ENCODE measurements at regions not wholly inside any gene's neighbourhood (a gene's known extent, or its start where the extent isn't known, plus 50 kb on each side); places are given as distances from the start of the nearest gene placed in this dataset.

DNA sequence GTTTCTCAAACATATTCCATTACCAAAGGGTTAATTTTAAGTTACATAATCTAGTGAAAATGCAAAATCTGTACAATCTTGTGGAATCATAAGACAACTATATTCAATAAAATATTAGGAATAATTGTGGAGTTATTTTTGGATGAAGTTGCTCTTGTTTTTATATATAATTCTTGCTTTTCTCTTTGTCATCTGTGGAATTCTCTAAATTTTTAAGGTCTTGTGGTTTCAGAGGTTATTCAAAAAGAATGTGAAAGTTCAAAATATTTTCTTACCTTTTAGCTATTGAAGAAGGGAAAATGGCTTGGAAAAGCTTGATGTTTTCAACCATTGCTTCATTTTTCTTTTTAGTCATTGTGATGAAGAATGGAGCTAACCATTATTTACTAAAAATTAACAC lies 552.1 kb downstream of the TFEC start:
- Histone ChIP-seq H3K27ac (no peak overlapping the region), H3K79me2 (ENCODE audit: low read depth) (no peaks in the 10 kb centered on the region), H3K36me3 (no peaks in the 10 kb centered on the region), H3K4me3 (no peak overlapping the region), H2AFZ (replicated peaks) (no peak overlapping the region), H4K20me1 (ENCODE audit: low read depth) (peaks cover 11% of the 10 kb centered on the region), H3K4me2 (no peak overlapping the region), H3K9ac (no peak overlapping the region), H3K4me1 (peaks cover 12% of the 10 kb centered on the region), H3K9me3 (ENCODE audit: low read depth) (no peaks in the 10 kb centered on the region), H3K27me3 (peaks cover 45% of the 10 kb centered on the region), H3F3A (ENCODE audit: low read depth) (peaks cover 7% of the 10 kb centered on the region)
- H3K27ac Mint-ChIP-seq = no peak overlapping the region
- no peak for TF ChIP-seq EZH2 (IDR thresholded peaks at IDR 0.05)
- no peak for TF ChIP-seq CTCF (IDR thresholded peaks at IDR 0.05)
- no peak for TF ChIP-seq EZH2phosphoT487 (IDR thresholded peaks at IDR 0.05)
- DNase-seq (ENCODE audit: low spot score) = no peak
- H3K4me1 Mint-ChIP-seq = peaks cover 17% of the 10 kb centered on the region
- no peak overlapping the region for H3K4me3 Mint-ChIP-seq
- no peaks in the 10 kb centered on the region for H3K36me3 Mint-ChIP-seq
- no peaks in the 10 kb centered on the region for H3K9me3 Mint-ChIP-seq
- H3K27me3 Mint-ChIP-seq (ENCODE audit: insufficient read depth, low read depth) = peaks cover 2% of the 10 kb centered on the region

DNA sequence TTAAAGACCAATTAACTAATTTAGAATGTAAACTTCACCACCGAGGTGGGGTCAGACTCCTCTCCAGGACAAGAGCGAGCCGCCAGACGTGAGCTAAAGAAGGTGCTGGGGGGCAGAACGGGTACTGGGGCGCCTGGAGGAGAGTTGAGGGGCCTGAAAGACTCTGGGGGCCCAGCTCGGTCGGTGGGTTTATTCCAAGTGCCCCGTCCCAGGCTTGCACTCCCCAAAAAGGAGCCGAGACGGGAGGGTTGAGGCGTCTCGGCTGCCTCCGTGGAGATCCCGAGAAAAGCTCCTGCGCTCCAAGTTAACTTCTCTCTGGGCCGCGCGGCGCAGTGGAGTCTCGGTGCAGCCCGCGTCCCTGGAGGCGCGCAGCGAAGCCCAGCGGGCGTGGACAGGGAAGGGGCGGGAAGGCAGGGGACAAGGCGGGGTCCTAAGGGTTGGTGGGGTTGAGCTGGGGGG lies 553.3 kb downstream of the TFEC start:
- Histone ChIP-seq H3K36me3 (no peaks in the 10 kb centered on the region), H3K9me3 (ENCODE audit: low read depth) (no peaks in the 10 kb centered on the region), H3K79me2 (ENCODE audit: low read depth) (no peaks in the 10 kb centered on the region), H3F3A (ENCODE audit: low read depth) (peaks cover 7% of the 10 kb centered on the region), H3K27me3 (peaks cover 45% of the 10 kb centered on the region), H3K4me2 (peak overlapping the region; percentile 94), H2AFZ (replicated peaks) (peak overlapping the region; percentile 77), H3K4me1 (peaks cover 12% of the 10 kb centered on the region), H3K9ac (no peak overlapping the region), H3K27ac (no peak overlapping the region), H4K20me1 (ENCODE audit: low read depth) (peaks cover 11% of the 10 kb centered on the region), H3K4me3 (peak overlapping the region; percentile 49)
- DNase-seq (ENCODE audit: low spot score) = peak; percentile 77
- peaks cover 17% of the 10 kb centered on the region for H3K4me1 Mint-ChIP-seq
- peak overlapping the region; percentile 92 for H3K27ac Mint-ChIP-seq
- no peaks in the 10 kb centered on the region for H3K36me3 Mint-ChIP-seq
- H3K4me3 Mint-ChIP-seq = peak overlapping the region; percentile 88
- peaks cover 2% of the 10 kb centered on the region for H3K27me3 Mint-ChIP-seq (ENCODE audit: insufficient read depth, low read depth)
- TF ChIP-seq EZH2phosphoT487 (IDR thresholded peaks at IDR 0.05) (no peak), CTCF (IDR thresholded peaks at IDR 0.05) (no peak), EZH2 (IDR thresholded peaks at IDR 0.05) (no peak)
- H3K9me3 Mint-ChIP-seq = no peaks in the 10 kb centered on the region

DNA sequence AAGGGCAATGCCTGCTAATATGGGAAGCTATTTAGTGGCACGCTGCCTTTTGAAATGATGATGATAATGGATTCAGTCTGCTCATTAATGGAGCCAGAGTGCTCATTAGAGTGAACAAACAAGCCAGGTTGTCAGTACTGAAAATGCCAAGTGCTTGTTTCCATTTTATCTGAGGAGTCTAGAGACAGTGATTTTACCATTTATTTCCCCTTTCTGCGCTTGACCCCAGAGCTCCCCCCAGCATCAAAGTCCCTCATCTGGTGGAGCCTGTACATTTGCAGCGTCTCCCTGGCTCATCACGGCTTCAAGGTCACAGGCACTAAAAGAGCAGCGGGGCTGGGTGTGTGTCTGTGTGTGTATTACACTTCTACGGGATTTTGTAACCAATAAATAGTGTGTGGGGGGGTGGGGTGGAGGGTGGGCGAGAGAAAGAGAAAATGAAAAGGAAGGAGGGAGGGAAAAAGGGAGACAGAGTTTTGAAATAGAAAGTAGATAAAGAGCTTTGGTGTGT lies 553.8 kb downstream of the TFEC start:
- Histone ChIP-seq H3K4me2 (peak overlapping the region; percentile 94), H3K9me3 (ENCODE audit: low read depth) (no peaks in the 10 kb centered on the region), H2AFZ (replicated peaks) (no peak overlapping the region), H4K20me1 (ENCODE audit: low read depth) (peaks cover 11% of the 10 kb centered on the region), H3K4me1 (peaks cover 12% of the 10 kb centered on the region), H3K27me3 (peaks cover 45% of the 10 kb centered on the region), H3F3A (ENCODE audit: low read depth) (peaks cover 7% of the 10 kb centered on the region), H3K79me2 (ENCODE audit: low read depth) (no peaks in the 10 kb centered on the region), H3K36me3 (no peaks in the 10 kb centered on the region), H3K9ac (no peak overlapping the region), H3K4me3 (peak overlapping the region; percentile 49), H3K27ac (no peak overlapping the region)
- peak; percentile 50 for DNase-seq (ENCODE audit: low spot score)
- peak overlapping the region; percentile 88 for H3K4me3 Mint-ChIP-seq
- H3K27me3 Mint-ChIP-seq (ENCODE audit: insufficient read depth, low read depth) = peaks cover 2% of the 10 kb centered on the region
- H3K27ac Mint-ChIP-seq = peak overlapping the region; percentile 92
- no peaks in the 10 kb centered on the region for H3K9me3 Mint-ChIP-seq
- peaks cover 17% of the 10 kb centered on the region for H3K4me1 Mint-ChIP-seq
- no peak for TF ChIP-seq EZH2phosphoT487 (IDR thresholded peaks at IDR 0.05)
- TF ChIP-seq EZH2 (IDR thresholded peaks at IDR 0.05) = no peak
- H3K36me3 Mint-ChIP-seq = no peaks in the 10 kb centered on the region

DNA sequence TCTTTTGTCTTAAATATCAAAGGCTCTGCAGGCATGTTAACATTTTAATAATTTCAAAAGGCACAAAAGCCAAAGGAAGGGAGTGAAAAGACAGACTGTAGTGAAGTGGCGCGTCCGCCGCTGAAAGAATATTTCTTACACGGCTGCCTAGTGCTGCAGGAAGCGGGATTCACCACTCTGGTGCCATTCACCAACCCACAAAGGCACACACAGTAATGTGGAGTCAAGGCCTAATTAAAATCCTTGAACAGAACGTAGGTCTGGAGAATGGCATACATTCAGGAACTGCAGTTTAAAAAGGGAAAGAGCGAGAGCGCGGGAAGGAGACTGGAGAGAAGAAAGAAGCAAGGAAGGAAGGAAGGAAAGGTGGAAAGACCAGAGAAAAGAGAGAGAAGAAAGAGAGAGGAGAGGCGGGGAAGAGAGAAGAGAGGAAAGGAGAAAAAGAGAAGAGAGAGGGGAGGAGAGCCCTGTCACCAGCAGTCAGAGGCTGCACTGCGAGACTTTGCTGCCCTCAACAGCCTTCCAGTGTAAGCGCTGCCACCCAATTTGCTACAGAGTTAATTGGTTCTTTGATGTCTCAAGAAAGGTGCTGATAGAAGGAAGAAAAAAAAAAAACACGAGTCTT lies 554.0 kb downstream of the MDFIC start:
- no peak overlapping the region for H3K9ac ChIP-seq
- no peaks in the 10 kb centered on the region for H3K9me3 Mint-ChIP-seq
- no peak overlapping the region for H2AFZ ChIP-seq (replicated peaks)
- H3K27me3 Mint-ChIP-seq (ENCODE audit: insufficient read depth, low read depth) = peaks cover 2% of the 10 kb centered on the region
- peak overlapping the region; percentile 8 for H3K4me3 Mint-ChIP-seq
- H3K4me1 Mint-ChIP-seq = peaks cover 17% of the 10 kb centered on the region
- H3K4me3 ChIP-seq = peak overlapping the region; percentile 49
- peak; percentile 70 for DNase-seq (ENCODE audit: low spot score)
- no peaks in the 10 kb centered on the region for H3K36me3 ChIP-seq
- no peaks in the 10 kb centered on the region for H3K36me3 Mint-ChIP-seq
- no peaks in the 10 kb centered on the region for H3K79me2 ChIP-seq (ENCODE audit: low read depth)
- H4K20me1 ChIP-seq (ENCODE audit: low read depth) = peaks cover 11% of the 10 kb centered on the region
- H3K27me3 ChIP-seq = peaks cover 45% of the 10 kb centered on the region
- H3K4me1 ChIP-seq = peaks cover 12% of the 10 kb centered on the region
- H3K27ac Mint-ChIP-seq = peak overlapping the region; percentile 2
- no peak overlapping the region for H3K27ac ChIP-seq
- TF ChIP-seq EZH2 (IDR thresholded peaks at IDR 0.05) (no peak), CTCF (IDR thresholded peaks at IDR 0.05) (peak; percentile 52)
- H3K4me2 ChIP-seq = peak overlapping the region; percentile 94
- H3F3A ChIP-seq (ENCODE audit: low read depth) = peaks cover 7% of the 10 kb centered on the region
- no peaks in the 10 kb centered on the region for H3K9me3 ChIP-seq (ENCODE audit: low read depth)
